Natural killer cell (primary cell): ENCODE measurements at regions not wholly inside any gene's neighbourhood (a gene's known extent, or its start where the extent isn't known, plus 50 kb on each side); places are given as distances from the start of the nearest gene placed in this dataset.

Experiments used
- ATAC-seq, 3 donors: fragments of 150-1000 bp in 2 of 3; fragments of 200-7000 bp in 1 of 3; cut with Tn5 transposase; 1 replicate in 1 of 3; 2 replicates in 2 of 3; pipeline ENCODE4 v1.10.0; 2021; ENCODE audit warnings: mild to moderate bottlenecking in 2 of 3, moderate library complexity in 2 of 3
- DNase-seq, 2 donors: peaks; one replicate each; pipeline versions ENCODE4 v3.0.0 to v3.0.0-alpha.2; 2013 to 2021; ENCODE audit warnings: mixed read lengths in 1 of 2
- H3K27ac ChIP-seq: one replicate; pipeline ENCODE4 v1.5.1; 2013; ENCODE audit warnings: mild to moderate bottlenecking, low read length
- H3K27me3 ChIP-seq: one replicate; pipeline ENCODE4 v1.6.1; 2013; ENCODE audit warnings: low read length; ENCODE audit not compliant: control insufficient read depth, insufficient read depth
- H3K36me3 ChIP-seq: one replicate; pipeline ENCODE4 v1.6.1; 2013; ENCODE audit warnings: low read length; ENCODE audit not compliant: control insufficient read depth, insufficient read depth
- H3K4me1 ChIP-seq: one replicate; pipeline ENCODE4 v1.6.1; 2013; ENCODE audit warnings: low read length; ENCODE audit not compliant: control insufficient read depth, insufficient read depth
- H3K4me3 ChIP-seq: one replicate; pipeline ENCODE4 v1.5.1; 2013; ENCODE audit warnings: low read length
- H3K9me3 ChIP-seq: one replicate; pipeline ENCODE4 v1.6.1; 2013; ENCODE audit warnings: low read length; ENCODE audit not compliant: control insufficient read depth, insufficient read depth
- H3K27ac Mint-ChIP-seq, 2 donors: one replicate each; pipeline ENCODE4 v1.8.0; 2022; ENCODE audit warnings: mild to moderate bottlenecking in 2 of 2, mixed read lengths in 2 of 2, moderate library complexity in 1 of 2
- H3K27me3 Mint-ChIP-seq, 2 donors: one replicate each; pipeline ENCODE4 v1.8.0; 2022; ENCODE audit warnings: low read depth in 2 of 2, mixed read lengths in 2 of 2
- H3K36me3 Mint-ChIP-seq: one replicate; pipeline ENCODE4 v1.8.0; 2022; ENCODE audit warnings: mixed read lengths
- H3K4me1 Mint-ChIP-seq, 2 donors: one replicate each; pipeline ENCODE4 v1.8.0; 2022; ENCODE audit warnings: mixed read lengths in 2 of 2
- H3K4me3 Mint-ChIP-seq: one replicate; pipeline ENCODE4 v1.8.0; 2022; ENCODE audit warnings: mild to moderate bottlenecking, moderate library complexity, mixed read lengths
- H3K9me3 Mint-ChIP-seq, 2 donors: one replicate each; pipeline ENCODE4 v1.8.0; 2022; ENCODE audit warnings: mixed read lengths in 2 of 2
- WGBS: methylation state at CpG from one replicate; pipeline ENCODE4 v1.1.7; 2013; ENCODE audit warnings: missing lambda C conversion rate; ENCODE audit not compliant: insufficient coverage; 5-methylcytosine and 5-hydroxymethylcytosine counted together
- intact Hi-C: fragments of 100-400 bp; cut with micrococcal nuclease; formaldehyde crosslinking; loops from one replicate; pipeline ENCODE4 v1.14.2; 2022
- TF ChIP-seq, protein P1 (sequence below): fragments of 200-600 bp; IDR thresholded peaks from one replicate; pipeline ENCODE4 v1.8.0; 2022; ENCODE audit warnings: antibody characterized with exemption

GRCh38 chr1:30571380-30571779 lies 152.0 kb downstream of the MATN1 start:
- H3K4me1 ChIP-seq = no peaks in the 10 kb centered on the region
- H3K27ac Mint-ChIP-seq = no peak overlapping the region
- no peaks in the 10 kb centered on the region for H3K9me3 Mint-ChIP-seq
- H3K36me3 ChIP-seq = no peaks in the 10 kb centered on the region
- TF ChIP-seq, protein P1, sequence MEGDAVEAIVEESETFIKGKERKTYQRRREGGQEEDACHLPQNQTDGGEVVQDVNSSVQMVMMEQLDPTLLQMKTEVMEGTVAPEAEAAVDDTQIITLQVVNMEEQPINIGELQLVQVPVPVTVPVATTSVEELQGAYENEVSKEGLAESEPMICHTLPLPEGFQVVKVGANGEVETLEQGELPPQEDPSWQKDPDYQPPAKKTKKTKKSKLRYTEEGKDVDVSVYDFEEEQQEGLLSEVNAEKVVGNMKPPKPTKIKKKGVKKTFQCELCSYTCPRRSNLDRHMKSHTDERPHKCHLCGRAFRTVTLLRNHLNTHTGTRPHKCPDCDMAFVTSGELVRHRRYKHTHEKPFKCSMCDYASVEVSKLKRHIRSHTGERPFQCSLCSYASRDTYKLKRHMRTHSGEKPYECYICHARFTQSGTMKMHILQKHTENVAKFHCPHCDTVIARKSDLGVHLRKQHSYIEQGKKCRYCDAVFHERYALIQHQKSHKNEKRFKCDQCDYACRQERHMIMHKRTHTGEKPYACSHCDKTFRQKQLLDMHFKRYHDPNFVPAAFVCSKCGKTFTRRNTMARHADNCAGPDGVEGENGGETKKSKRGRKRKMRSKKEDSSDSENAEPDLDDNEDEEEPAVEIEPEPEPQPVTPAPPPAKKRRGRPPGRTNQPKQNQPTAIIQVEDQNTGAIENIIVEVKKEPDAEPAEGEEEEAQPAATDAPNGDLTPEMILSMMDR = no peak
- no peaks in the 10 kb centered on the region for H3K27me3 ChIP-seq
- 74% methylated on average over 4 of the region's 4 CpGs for WGBS
- intact Hi-C loops = no loop called here
- ATAC-seq (no peak), DNase-seq (no peak)
- no peaks in the 10 kb centered on the region for H3K4me1 Mint-ChIP-seq
- H3K27ac ChIP-seq = no peak overlapping the region
- peaks cover 7 to 14% of the 10 kb centered on the region in 2 donors for H3K27me3 Mint-ChIP-seq
- no peak overlapping the region for H3K4me3 Mint-ChIP-seq
- H3K36me3 Mint-ChIP-seq = no peaks in the 10 kb centered on the region
- no peak overlapping the region for H3K4me3 ChIP-seq
- H3K9me3 ChIP-seq = no peaks in the 10 kb centered on the region

DNA sequence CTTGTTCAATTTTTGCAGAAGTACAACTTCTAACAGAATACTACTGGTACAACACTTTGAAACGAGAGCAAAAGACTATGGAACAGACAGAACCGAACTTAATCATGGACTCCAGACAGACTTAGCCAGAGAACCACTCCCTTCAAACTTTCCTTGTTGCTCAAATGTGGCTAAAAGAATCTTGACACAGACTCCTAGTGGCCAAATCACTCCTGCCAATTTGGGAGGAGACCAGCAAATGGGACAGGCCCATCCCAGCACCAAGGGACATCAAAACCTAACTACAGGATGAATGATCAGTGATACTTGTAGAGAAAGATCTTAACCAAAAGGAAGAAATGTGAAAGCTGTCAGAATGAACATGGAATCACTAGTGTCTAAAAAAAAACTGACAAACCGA lies 154.0 kb downstream of the MATN1 start:
- ATAC-seq (no peak), DNase-seq (no peak)
- Histone ChIP-seq H3K27me3 (no peaks in the 10 kb centered on the region), H3K4me1 (no peaks in the 10 kb centered on the region), H3K9me3 (no peaks in the 10 kb centered on the region), H3K36me3 (no peaks in the 10 kb centered on the region), H3K27ac (no peak overlapping the region), H3K4me3 (no peak overlapping the region)
- TF ChIP-seq, protein P1 = no peak
- Mint-ChIP-seq H3K27ac (no peak overlapping the region), H3K9me3 (no peaks in the 10 kb centered on the region), H3K27me3 (peaks cover 7 to 10% of the 10 kb centered on the region in 2 donors), H3K4me1 (no peaks in the 10 kb centered on the region), H3K36me3 (no peaks in the 10 kb centered on the region), H3K4me3 (no peak overlapping the region)
- intact Hi-C loops = no loop called here
- 74% methylated on average over 3 of the region's 3 CpGs for WGBS

DNA sequence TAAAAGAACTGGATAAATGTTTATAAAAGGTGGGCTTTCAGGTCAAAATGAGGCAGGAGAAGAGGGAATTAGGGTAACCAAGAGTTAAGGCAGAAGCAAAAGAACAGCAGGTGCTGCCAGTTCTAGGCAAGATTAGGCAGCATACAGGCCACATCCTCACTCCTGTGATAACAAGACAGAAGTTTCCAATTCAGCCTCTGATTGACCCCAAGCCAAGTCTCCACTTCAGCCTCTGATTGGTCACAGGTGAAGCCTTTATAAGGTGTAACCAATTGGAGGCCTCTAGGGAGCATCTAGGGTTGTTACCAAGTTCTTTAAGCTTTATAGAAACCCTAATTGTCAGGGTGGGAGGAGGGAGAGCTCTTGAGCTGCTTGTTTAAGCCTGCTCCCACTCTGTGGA lies 160.8 kb downstream of the MATN1 start:
- Histone ChIP-seq H3K27me3 (no peaks in the 10 kb centered on the region), H3K4me1 (no peaks in the 10 kb centered on the region), H3K9me3 (peaks cover 4% of the 10 kb centered on the region), H3K36me3 (no peaks in the 10 kb centered on the region), H3K4me3 (no peak overlapping the region), H3K27ac (no peak overlapping the region)
- Mint-ChIP-seq H3K4me3 (no peak overlapping the region), H3K27me3 (peaks cover 8 to 26% of the 10 kb centered on the region in 2 donors), H3K27ac (no peak overlapping the region), H3K9me3 (peaks cover 0 to 4% of the 10 kb centered on the region in 2 donors), H3K36me3 (peaks cover 13% of the 10 kb centered on the region), H3K4me1 (no peaks in the 10 kb centered on the region)
- TF ChIP-seq, protein P1 = no peak
- no peak for DNase-seq
- no peak for ATAC-seq
- intact Hi-C loops = no loop called here

GRCh38 chr1:30551603-30552002 lies 171.8 kb downstream of the MATN1 start:
- Histone ChIP-seq H3K9me3 (no peaks in the 10 kb centered on the region), H3K4me3 (no peak overlapping the region), H3K27ac (no peak overlapping the region), H3K4me1 (no peaks in the 10 kb centered on the region), H3K36me3 (no peaks in the 10 kb centered on the region), H3K27me3 (peaks cover 2% of the 10 kb centered on the region)
- Mint-ChIP-seq H3K4me3 (no peak overlapping the region), H3K9me3 (no peaks in the 10 kb centered on the region), H3K27ac (no peak overlapping the region), H3K36me3 (no peaks in the 10 kb centered on the region), H3K4me1 (no peaks in the 10 kb centered on the region), H3K27me3 (peaks cover 16 to 20% of the 10 kb centered on the region in 2 donors)
- 69% methylated on average over 8 of the region's 8 CpGs for WGBS
- DNase-seq (no peak), ATAC-seq (no peak)
- intact Hi-C loops = no loop called here
- TF ChIP-seq, protein P1 = no peak
